GM12878 (cell line): ENCODE measurements at regions not wholly inside any gene's neighbourhood (a gene's known extent, or its start where the extent isn't known, plus 50 kb on each side); places are given as distances from the start of the nearest gene placed in this dataset.

Experiments
- ATAC-seq: fragments of 200-7000 bp; cut with Tn5 transposase; 3 replicates; pipeline ENCODE4 v1.9.1; 2020; ENCODE audit warnings: mild to moderate bottlenecking, moderate library complexity
- BruUV-seq: library from RNA; stranded (reverse); fragments of 400-500 nt; replicated peaks from 2 replicates; lab custom pipeline; 2021; lab: Mats Ljungman, UMichigan
- CTCF ChIA-PET: fragments of 300-600 bp; sonication (Branson Sonifier 250); formaldehyde crosslinking; extraction: SDS; loops from one replicate; lab custom pipeline; 2021; ENCODE audit warnings: inconsistent platforms; lab: Yijun Ruan, JAX
- POLR2A ChIA-PET: fragments of 350-600 bp; formaldehyde crosslinking; extraction: SDS; loops from one replicate; lab custom pipeline; 2021; ENCODE audit warnings: inconsistent platforms; lab: Charles Lee
- RAD21 ChIA-PET: fragments of 300-600 bp; sonication (Branson Sonifier 250); formaldehyde crosslinking; loops from one replicate; lab custom pipeline; 2023; ENCODE audit warnings: antibody characterized with exemption; ENCODE audit not compliant: unreplicated experiment; lab: Charles Lee
- SMC1A ChIA-PET: fragments of 300-600 bp; sonication (Branson Sonifier 250); formaldehyde crosslinking; loops from one replicate; lab custom pipeline; 2023; ENCODE audit not compliant: unreplicated experiment, uncharacterized antibody; lab: Charles Lee
- DNase-seq: peaks from one replicate; pipeline ENCODE4 v3.0.0-alpha.2; 2011; ENCODE audit warnings: low read depth, low spot score
- FAIRE-seq: peaks from 3 replicates; lab custom pipeline; 2011; peaks lifted over from hg19 to GRCh38; lab: Jason Lieb, UNC
- H2AFZ ChIP-seq: 2 replicates; pipeline ENCODE4 v1.6.0; 2011; ENCODE audit warnings: low read depth, low read length, control low read depth; ENCODE audit not compliant: control insufficient read depth
- H3K27ac ChIP-seq: 2 replicates; pipeline ENCODE4 v1.5.1; 2011; ENCODE audit warnings: control low read depth; ENCODE audit not compliant: control insufficient read depth, insufficient read depth
- H3K27me3 ChIP-seq, 2 experiments: replicated peaks in 1 of 2; 2 replicates each; pipeline versions ENCODE4 v1.6.0 to v1.6.1; 2011; ENCODE audit warnings: low read length in 1 of 2; ENCODE audit not compliant: control insufficient read depth in 2 of 2, insufficient read depth in 2 of 2
- H3K36me3 ChIP-seq, 2 experiments: 2 replicates each; pipeline ENCODE4 v1.5.1; 2011; ENCODE audit warnings: low read length in 1 of 2; ENCODE audit not compliant: control insufficient read depth in 2 of 2, insufficient read depth in 2 of 2
- H3K4me1 ChIP-seq: 2 replicates; pipeline ENCODE4 v1.6.1; 2011; ENCODE audit warnings: mild to moderate bottlenecking, low read length, moderate library complexity, mixed read lengths; ENCODE audit not compliant: control insufficient read depth, insufficient read depth
- H3K4me2 ChIP-seq: 2 replicates; pipeline ENCODE4 v1.6.0; 2011; ENCODE audit warnings: control low read depth; ENCODE audit not compliant: control insufficient read depth, insufficient read depth
- H3K4me3 ChIP-seq: fragments of 200-600 bp; sonication (generic); 2 replicates; pipeline ENCODE4 v1.5.1; 2016
- H3K79me2 ChIP-seq: 2 replicates; pipeline ENCODE4 v1.6.0; 2011; ENCODE audit warnings: low read length; ENCODE audit not compliant: control insufficient read depth, insufficient read depth
- H3K9ac ChIP-seq: 2 replicates; pipeline ENCODE4 v1.8.0; 2011; ENCODE audit warnings: low read length, control low read depth, mixed read lengths; ENCODE audit not compliant: control insufficient read depth, insufficient read depth
- H3K9me3 ChIP-seq: replicated peaks from 3 replicates; pipeline ENCODE4 v1.5.1; 2011; ENCODE audit warnings: mild to moderate bottlenecking, low read length; ENCODE audit not compliant: control insufficient read depth, insufficient read depth
- H4K20me1 ChIP-seq: 2 replicates; pipeline ENCODE4 v1.6.0; 2011; ENCODE audit not compliant: control insufficient read depth, insufficient read depth
- CHD2 ChIP-seq: IDR thresholded peaks from 2 replicates; pipeline ENCODE4 v1.6.1; 2011; ENCODE audit warnings: low read depth, low read length, improper control_type of control experiment, borderline replicate concordance
- GABPA ChIP-seq: IDR thresholded peaks from 2 replicates; pipeline ENCODE4 v1.6.1; 2014; ENCODE audit warnings: antibody characterized with exemption, low read depth, mild to moderate bottlenecking, inconsistent platforms
- HDGF ChIP-seq: fragments of 450-650 bp; IDR thresholded peaks from 2 replicates; pipeline ENCODE4 v1.6.1; 2016; ENCODE audit warnings: antibody characterized with exemption
- NFIC ChIP-seq: IDR thresholded peaks from 2 replicates; pipeline ENCODE4 v1.6.1; 2012; ENCODE audit warnings: low read depth, mild to moderate bottlenecking, inconsistent platforms, low read length, moderate library complexity
- RBBP5 ChIP-seq: fragments of 200-600 bp; sonication (generic); conservative IDR thresholded peaks from 2 replicates; pipeline ENCODE4 v1.6.1; 2016
- SMAD1 ChIP-seq: fragments of 450-650 bp; IDR thresholded peaks from 2 replicates; pipeline ENCODE4 v1.6.1; 2018; ENCODE audit warnings: mild to moderate bottlenecking, low read depth; ENCODE audit not compliant: partially characterized antibody
- SREBF2 ChIP-seq: IDR thresholded peaks from 2 replicates; pipeline ENCODE4 v1.6.1; 2012; ENCODE audit warnings: mild to moderate bottlenecking, low read length
- TBL1XR1 ChIP-seq: IDR thresholded peaks from 2 replicates; pipeline ENCODE4 v1.6.1; 2012; ENCODE audit warnings: low read depth, low read length, improper control_type of control experiment
- ZNF207 ChIP-seq: fragments of 450-650 bp; IDR thresholded peaks from 2 replicates; pipeline ENCODE4 v1.6.1; 2014; ENCODE audit warnings: antibody characterized with exemption, mild to moderate bottlenecking, borderline replicate concordance
- ZNF622 ChIP-seq: fragments of 450-650 bp; IDR thresholded peaks from 2 replicates; pipeline ENCODE4 v1.6.1; 2017; ENCODE audit warnings: mild to moderate bottlenecking, inconsistent platforms
- in situ Hi-C: fragments of 300-500 bp; cut with MboI; formaldehyde crosslinking; loops from 9 replicates; pipeline ENCODE4 v1.14.3; 2018; ENCODE audit warnings: mixed read lengths
- intact Hi-C: fragments of 100-400 bp; cut with micrococcal nuclease; formaldehyde crosslinking; loops from one replicate; pipeline ENCODE4 v1.14.2; 2022; ENCODE audit not compliant: unreplicated experiment
- TF ChIP-seq, protein P1 (sequence below): IDR thresholded peaks from 2 replicates; pipeline ENCODE4 v1.6.1; 2011; ENCODE audit warnings: borderline replicate concordance, low read depth, mild to moderate bottlenecking, moderate library complexity, mixed read lengths, low read length; ENCODE audit not compliant: insufficient read depth; ENCODE audit errors: extremely low read length
- TF ChIP-seq, protein P2 (sequence below): IDR thresholded peaks from 2 replicates; pipeline ENCODE4 v1.6.1; 2011; ENCODE audit warnings: low read depth, low read length, improper control_type of control experiment, borderline replicate concordance
- TF ChIP-seq, protein P3 (sequence below): fragments of 150-350 bp; IDR thresholded peaks from 2 replicates; pipeline ENCODE4 v1.6.1; 2016; ENCODE audit warnings: low read depth, low read length
- TF ChIP-seq, protein P4 (sequence below): IDR thresholded peaks from 2 replicates; pipeline ENCODE4 v1.6.1; 2012; ENCODE audit warnings: low read depth, low read length, improper control_type of control experiment

DNA sequence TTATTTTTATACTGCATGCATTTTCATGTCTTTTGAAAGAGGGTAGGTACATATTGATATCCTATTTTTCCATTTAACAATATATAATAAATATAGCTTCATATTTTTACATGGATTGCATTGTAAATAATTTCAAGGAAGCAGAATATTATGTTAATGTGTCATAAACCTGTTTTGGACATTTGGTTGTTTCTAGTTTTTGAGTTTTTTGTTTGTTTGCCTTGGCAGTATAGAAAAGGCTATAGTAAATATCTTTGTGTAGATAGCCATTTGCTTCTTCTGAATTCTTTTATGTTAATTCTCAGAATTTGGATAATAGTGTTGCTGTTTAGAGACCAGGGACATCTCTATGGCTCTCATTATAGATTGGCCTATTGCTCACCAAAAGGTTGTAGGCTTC lies 645.2 kb downstream of the SLC4A3 start:
- ChIA-PET SMC1A (no interaction called here), POLR2A (no interaction called here)
- in situ Hi-C loops: no loop called here
- no peaks in the 10 kb centered on the region for H3K9me3 ChIP-seq
- no peaks in the 10 kb centered on the region for H3K4me1 ChIP-seq
- TF ChIP-seq RBBP5: no peak
- TF ChIP-seq ZNF207: no peak
- TF ChIP-seq SMAD1: no peak
- no peak for TF ChIP-seq HDGF
- TF ChIP-seq, protein P1, sequence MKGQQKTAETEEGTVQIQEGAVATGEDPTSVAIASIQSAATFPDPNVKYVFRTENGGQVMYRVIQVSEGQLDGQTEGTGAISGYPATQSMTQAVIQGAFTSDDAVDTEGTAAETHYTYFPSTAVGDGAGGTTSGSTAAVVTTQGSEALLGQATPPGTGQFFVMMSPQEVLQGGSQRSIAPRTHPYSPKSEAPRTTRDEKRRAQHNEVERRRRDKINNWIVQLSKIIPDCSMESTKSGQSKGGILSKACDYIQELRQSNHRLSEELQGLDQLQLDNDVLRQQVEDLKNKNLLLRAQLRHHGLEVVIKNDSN: no peak
- TF ChIP-seq TBL1XR1: no peak
- TF ChIP-seq, protein P2, sequence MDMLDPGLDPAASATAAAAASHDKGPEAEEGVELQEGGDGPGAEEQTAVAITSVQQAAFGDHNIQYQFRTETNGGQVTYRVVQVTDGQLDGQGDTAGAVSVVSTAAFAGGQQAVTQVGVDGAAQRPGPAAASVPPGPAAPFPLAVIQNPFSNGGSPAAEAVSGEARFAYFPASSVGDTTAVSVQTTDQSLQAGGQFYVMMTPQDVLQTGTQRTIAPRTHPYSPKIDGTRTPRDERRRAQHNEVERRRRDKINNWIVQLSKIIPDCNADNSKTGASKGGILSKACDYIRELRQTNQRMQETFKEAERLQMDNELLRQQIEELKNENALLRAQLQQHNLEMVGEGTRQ: no peak
- TF ChIP-seq GABPA: no peak
- TF ChIP-seq CHD2: no peak
- TF ChIP-seq, protein P3, sequence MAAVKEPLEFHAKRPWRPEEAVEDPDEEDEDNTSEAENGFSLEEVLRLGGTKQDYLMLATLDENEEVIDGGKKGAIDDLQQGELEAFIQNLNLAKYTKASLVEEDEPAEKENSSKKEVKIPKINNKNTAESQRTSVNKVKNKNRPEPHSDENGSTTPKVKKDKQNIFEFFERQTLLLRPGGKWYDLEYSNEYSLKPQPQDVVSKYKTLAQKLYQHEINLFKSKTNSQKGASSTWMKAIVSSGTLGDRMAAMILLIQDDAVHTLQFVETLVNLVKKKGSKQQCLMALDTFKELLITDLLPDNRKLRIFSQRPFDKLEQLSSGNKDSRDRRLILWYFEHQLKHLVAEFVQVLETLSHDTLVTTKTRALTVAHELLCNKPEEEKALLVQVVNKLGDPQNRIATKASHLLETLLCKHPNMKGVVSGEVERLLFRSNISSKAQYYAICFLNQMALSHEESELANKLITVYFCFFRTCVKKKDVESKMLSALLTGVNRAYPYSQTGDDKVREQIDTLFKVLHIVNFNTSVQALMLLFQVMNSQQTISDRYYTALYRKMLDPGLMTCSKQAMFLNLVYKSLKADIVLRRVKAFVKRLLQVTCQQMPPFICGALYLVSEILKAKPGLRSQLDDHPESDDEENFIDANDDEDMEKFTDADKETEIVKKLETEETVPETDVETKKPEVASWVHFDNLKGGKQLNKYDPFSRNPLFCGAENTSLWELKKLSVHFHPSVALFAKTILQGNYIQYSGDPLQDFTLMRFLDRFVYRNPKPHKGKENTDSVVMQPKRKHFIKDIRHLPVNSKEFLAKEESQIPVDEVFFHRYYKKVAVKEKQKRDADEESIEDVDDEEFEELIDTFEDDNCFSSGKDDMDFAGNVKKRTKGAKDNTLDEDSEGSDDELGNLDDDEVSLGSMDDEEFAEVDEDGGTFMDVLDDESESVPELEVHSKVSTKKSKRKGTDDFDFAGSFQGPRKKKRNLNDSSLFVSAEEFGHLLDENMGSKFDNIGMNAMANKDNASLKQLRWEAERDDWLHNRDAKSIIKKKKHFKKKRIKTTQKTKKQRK: no peak
- TF ChIP-seq ZNF622: no peak
- TF ChIP-seq SREBF2: no peak
- no peak for TF ChIP-seq NFIC
- TF ChIP-seq, protein P4, sequence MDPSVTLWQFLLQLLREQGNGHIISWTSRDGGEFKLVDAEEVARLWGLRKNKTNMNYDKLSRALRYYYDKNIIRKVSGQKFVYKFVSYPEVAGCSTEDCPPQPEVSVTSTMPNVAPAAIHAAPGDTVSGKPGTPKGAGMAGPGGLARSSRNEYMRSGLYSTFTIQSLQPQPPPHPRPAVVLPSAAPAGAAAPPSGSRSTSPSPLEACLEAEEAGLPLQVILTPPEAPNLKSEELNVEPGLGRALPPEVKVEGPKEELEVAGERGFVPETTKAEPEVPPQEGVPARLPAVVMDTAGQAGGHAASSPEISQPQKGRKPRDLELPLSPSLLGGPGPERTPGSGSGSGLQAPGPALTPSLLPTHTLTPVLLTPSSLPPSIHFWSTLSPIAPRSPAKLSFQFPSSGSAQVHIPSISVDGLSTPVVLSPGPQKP: no peak
- TF ChIP-seq, all 136 proteins: peak for 0
- CTCF ChIA-PET: interaction anchor here (0.7 kb wide), 1 partner anchor 1341 kb away, joined by 3 read pairs; no protein-coding TSS in a partner anchor
- Histone ChIP-seq H3K36me3 (no peaks in the 10 kb centered on the region), H3K27me3 (no peaks in the 10 kb centered on the region), H3K4me3 (no peak overlapping the region), H4K20me1 (no peaks in the 10 kb centered on the region), H3K27ac (no peak overlapping the region), H3K79me2 (no peaks in the 10 kb centered on the region), H3K9ac (no peak overlapping the region), H3K4me2 (no peak overlapping the region), H2AFZ (no peak overlapping the region)
- no peak for FAIRE-seq
- ATAC-seq: no peak
- intact Hi-C loops: no loop called here
- RAD21 ChIA-PET: no interaction called here
- no peak for DNase-seq
- BruUV-seq: no TSS peak
